HG02973 (cell line): ENCODE measurements at regions not wholly inside any gene's neighbourhood (a gene's known extent, or its start where the extent isn't known, plus 50 kb on each side); places are given as distances from the start of the nearest gene placed in this dataset.
"Not testable (repeated sequence)": the region's sequence is repeated elsewhere in the genome, so short reads cannot be mapped to it uniquely, and the experiment has no call there.

Experiments used
- ATAC-seq: cut with Tn5 transposase; IDR thresholded peaks from one replicate; pipeline ENCODE4 v1.9.1; 2021; ENCODE audit warnings: moderate library complexity; ENCODE audit not compliant: unreplicated experiment

- ATAC-seq, result no peak
Observed at GRCh38 chr7:93048136-93048930, 69.4 kb downstream of the SAMD9 start.

GRCh38 chr7:93047514-93048099 is 70.2 kb downstream of the SAMD9 start:
- no peak for ATAC-seq

DNA sequence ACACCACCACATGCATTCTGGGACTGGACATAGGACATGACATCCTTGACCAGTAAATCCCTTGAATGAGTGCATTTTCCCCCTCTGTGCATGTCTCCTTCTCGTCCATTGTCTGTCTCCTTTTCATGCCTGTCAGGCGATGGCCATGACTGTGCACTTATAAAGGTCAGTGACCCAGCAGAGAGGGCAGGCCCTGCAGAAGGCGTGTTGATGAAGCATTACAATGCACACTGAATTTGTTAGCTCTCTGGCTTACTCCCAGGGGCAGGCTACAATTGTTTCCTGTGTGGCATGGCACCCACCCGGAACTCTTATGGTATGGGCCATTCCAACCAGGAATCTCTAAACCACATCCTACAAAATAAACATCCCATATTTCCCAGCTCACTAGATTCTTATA is 71.1 kb downstream of the SAMD9 start:
- no peak for ATAC-seq

- ATAC-seq, result no peak
Observed at GRCh38 chr7:93044147-93044810, 73.5 kb downstream of the SAMD9 start.

DNA sequence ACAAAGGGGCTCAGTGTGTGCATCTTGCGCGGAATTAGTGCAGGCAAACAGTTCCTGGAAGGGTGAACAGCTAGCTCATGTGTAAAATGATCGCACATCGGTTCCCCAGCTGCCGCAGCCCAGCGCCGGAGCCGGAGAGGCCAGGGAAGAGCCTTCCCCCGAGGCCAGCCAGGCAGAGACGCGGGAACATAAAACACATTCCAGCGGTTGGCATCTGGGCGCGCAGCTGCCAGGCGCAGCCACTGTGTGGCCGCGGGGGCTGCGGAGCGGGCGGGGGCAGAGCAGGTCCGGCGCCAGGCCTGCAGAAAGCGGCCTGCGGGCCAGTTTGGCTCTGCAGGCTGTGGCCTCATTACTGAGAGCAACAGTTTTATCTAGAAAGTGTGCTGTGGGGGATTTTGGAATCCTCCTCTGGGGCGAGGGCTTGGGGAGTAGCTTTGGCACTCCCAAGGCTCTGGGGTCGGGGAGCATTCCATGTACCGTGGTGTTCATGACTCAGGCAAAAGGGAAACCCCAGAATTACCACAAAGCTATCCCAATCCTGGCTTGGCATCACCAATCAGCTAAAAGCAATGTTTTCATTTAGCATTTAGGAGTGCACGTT is 74.3 kb downstream of the SAMD9 start:
- ATAC-seq, result no peak

DNA sequence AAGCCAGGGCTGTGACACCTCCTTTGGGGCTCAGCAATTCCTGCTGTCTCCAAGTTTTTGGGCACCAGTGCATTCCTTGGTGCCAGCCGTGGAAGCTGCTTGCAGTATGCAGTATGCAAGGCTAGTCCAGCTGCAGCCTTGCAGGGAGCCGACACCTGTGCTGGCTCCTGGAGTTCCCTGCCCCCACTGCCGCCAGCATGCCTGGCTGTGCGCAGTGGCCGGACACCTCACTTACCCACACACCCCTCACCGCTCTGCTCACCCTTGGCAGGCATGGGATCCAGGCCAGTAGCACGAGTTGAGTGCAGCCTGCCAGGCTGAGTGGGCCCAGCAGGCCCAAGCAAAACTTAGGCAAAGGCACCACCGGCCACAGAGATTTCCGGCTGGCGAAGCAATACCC is 77.4 kb downstream of the SAMD9 start:
- no peak for ATAC-seq

GRCh38 chr7:93039786-93040185 is 78.0 kb downstream of the SAMD9 start:
- no peak for ATAC-seq

DNA sequence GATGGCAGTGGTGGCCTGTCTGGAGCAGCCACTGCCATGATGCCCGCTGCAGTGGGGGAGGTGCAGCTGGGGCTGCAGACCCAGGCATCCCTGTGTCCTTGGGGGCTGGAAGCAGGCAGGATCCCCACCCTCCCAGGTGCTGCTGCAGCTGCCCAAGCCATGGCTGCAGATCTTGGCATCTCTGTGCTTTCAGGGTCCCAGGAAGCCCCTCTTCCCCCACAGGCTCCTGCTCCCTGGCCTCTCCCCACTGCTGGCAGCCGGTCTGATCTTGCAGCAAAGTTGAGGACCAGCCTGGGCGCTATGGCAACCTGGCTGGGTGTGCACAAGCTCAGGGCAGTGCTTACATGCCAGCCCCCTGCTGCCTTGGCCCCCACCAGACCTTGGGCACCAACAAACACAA is 78.5 kb downstream of the SAMD9 start:
- no peak for ATAC-seq

- peak; percentile 96 for ATAC-seq
Observed at GRCh38 chr7:93036807-93037206, 81.0 kb downstream of the SAMD9 start.

DNA sequence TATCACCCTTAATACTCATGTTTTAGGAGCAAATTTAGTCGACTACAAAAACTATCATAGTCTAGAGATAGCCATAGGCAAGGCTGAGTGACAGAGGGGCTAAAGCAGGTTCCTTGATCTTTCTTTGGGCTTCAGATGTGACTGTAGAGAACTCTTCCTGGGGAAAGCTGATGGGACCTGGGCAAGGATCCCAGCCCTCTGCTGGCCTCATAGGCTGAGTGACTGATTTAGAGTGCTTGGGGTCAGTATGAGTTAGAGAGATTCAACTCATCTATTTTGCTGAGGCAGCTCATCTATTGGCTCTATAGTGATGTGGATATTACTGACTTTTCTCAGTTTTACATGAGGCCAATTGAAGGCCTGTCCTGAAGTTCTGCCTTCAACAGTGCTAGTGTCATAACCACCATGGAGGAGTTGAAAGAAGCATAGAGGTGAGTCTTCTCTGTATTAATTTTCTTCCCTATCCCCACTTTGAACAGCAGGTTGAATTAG is 81.6 kb downstream of the SAMD9 start:
- ATAC-seq, result no peak

DNA sequence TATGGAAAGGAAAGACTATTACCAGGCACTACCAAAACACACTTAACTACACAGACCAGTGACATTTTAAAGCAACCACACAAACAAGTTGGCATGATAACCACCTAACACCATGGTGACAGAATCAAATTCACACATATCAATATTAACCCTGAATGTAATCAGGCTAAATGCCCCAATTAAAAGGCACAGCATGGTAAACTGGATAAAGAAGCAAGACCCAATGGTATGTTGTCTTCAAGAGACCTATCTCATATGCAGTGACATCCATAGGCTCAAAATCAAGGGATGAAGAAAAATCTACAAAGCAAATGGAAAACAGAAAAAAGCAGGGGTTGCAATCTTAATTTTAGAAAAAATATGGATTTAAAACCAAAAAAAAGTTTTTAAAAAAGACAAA is 86.0 kb downstream of the SAMD9 start:
- ATAC-seq, result no peak

GRCh38 chr7:93030605-93031225 is 87.1 kb downstream of the SAMD9 start:
- ATAC-seq, result no peak

DNA sequence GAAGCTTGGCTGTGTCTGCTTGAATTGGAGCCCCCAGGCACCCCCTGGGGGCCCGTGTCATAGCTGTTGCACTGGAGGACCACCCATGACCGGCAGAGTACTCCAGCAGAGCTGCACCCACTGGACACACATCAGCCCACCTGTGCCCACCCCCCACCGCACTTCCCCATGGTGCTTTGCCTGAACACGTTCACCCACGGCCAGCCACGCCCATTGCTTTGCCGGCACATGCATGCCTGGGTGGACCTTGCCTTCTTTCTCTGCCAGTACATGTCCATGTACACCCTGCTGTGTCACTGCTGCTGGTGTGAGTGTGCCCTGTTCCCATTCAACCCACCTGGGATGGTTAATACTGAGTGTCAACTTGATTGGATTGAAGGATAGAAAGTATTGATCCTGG is 88.7 kb downstream of the SAMD9 start:
- no peak for ATAC-seq

- no peak for ATAC-seq
Observed at GRCh38 chr7:93028610-93029009, 89.2 kb downstream of the SAMD9 start.

DNA sequence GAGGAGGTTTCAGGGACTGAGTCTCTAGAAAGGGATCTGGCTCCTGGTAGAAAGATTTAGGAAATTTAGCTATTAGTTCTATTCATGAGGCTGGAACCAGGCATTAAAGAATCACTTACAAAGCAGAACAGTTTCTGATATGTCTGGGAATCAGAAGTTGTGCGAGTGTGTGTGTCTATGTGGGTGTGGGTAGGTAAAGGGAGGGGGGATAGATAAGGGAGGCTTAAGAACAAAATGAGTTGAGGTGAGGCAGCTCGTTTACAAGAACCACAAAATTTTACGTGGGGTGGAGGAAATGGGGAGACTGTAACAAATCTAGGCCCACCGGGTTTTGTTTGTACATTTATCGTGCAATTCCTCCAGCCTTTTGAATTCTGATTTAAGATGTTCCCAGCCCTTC is 90.7 kb downstream of the SAMD9 start:
- no peak for ATAC-seq

GRCh38 chr7:93026425-93026824 is 91.4 kb downstream of the SAMD9 start:
- no peak for ATAC-seq

- ATAC-seq, result no peak
Observed at GRCh38 chr7:93025389-93025788, 92.4 kb downstream of the SAMD9 start.

DNA sequence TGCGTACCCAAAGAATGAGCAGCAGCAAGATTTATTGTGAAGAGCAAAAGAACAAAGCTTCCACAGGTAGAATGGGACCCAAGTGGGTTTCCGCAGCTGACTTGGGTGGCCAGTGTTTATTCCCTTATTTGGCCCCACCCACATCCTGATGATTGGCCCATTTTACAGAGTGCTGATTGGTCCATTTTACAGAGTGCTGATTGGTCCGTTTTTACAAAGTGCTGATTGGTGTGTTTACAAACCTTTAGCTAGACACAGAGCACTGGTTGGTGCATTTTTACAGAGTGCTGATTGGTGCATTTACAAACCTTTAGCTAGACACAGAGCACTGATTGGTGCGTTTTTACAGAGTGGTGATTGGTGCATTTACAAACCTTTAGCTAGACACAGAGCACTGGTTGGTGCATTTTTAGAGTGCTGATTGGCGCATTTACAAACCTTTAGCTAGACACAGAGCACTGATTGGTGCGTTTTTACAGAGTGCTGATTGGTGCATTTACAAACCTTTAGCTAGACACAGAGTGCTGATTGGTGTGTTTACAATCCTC is 94.8 kb downstream of the SAMD9 start:
- not testable (repeated sequence) for ATAC-seq

GRCh38 chr7:93021748-93022147 is 96.0 kb downstream of the SAMD9 start:
- ATAC-seq, result no peak

GRCh38 chr7:93018716-93019115 is 99.1 kb downstream of the SAMD9 start:
- ATAC-seq, result no peak
